IMR-90 (cell line): ENCODE measurements at regions not wholly inside any gene's neighbourhood (a gene's known extent, or its start where the extent isn't known, plus 50 kb on each side); places are given as distances from the start of the nearest gene placed in this dataset.

Experiments used
- CTCF ChIP-seq: conservative IDR thresholded peaks from 2 replicates; pipeline ENCODE4 v1.5.1; 2012; ENCODE audit warnings: mild to moderate bottlenecking, low read depth, low read length, improper control_type of control experiment
- ELK1 ChIP-seq: fragments of 150-350 bp; IDR thresholded peaks from 2 replicates; pipeline ENCODE4 v1.6.1; 2016; ENCODE audit warnings: low read depth, mild to moderate bottlenecking, low read length, moderate library complexity, borderline replicate concordance
- FOS ChIP-seq: fragments of 150-350 bp; IDR thresholded peaks from 2 replicates; pipeline ENCODE4 v1.6.1; 2016; ENCODE audit warnings: low read depth, low read length
- MAFK ChIP-seq: IDR thresholded peaks from 2 replicates; pipeline ENCODE4 v1.6.1; 2012; ENCODE audit warnings: low read depth, low read length, improper control_type of control experiment
- MAZ ChIP-seq: IDR thresholded peaks from 2 replicates; pipeline ENCODE4 v1.6.1; 2012; ENCODE audit warnings: low read depth, mild to moderate bottlenecking, low read length, improper control_type of control experiment, moderate library complexity, borderline replicate concordance
- POLR2A ChIP-seq: IDR thresholded peaks from 2 replicates; pipeline ENCODE4 v1.6.1; 2012; ENCODE audit warnings: mild to moderate bottlenecking, low read depth, low read length
- RAD21 ChIP-seq: IDR thresholded peaks from 2 replicates; pipeline ENCODE4 v1.6.1; 2012; ENCODE audit warnings: low read length, improper control_type of control experiment
- RCOR1 ChIP-seq: IDR thresholded peaks from 2 replicates; pipeline ENCODE4 v1.6.1; 2012; ENCODE audit warnings: mild to moderate bottlenecking, low read length, improper control_type of control experiment; ENCODE audit not compliant: insufficient replicate concordance
- SMC3 ChIP-seq: fragments of 150-350 bp; IDR thresholded peaks from 2 replicates; pipeline ENCODE4 v1.6.1; 2016; ENCODE audit warnings: low read depth, mild to moderate bottlenecking, antibody characterized with exemption, low read length, moderate library complexity
- USF2 ChIP-seq: fragments of 150-350 bp; IDR thresholded peaks from 2 replicates; pipeline ENCODE4 v1.6.1; 2017; ENCODE audit warnings: mild to moderate bottlenecking, antibody characterized with exemption, low read length, low read depth

- TF ChIP-seq CTCF (no peak), ELK1 (no peak), USF2 (no peak), POLR2A (no peak), MAZ (no peak), RCOR1 (no peak), MAFK (no peak), SMC3 (no peak), RAD21 (no peak), FOS (no peak)
These were observed 476.3 kb downstream of the TRIB2 start for GRCh38 chr2:13193075-13193474.
